HCT116 (cell line): ENCODE measurements at regions not wholly inside any gene's neighbourhood (a gene's known extent, or its start where the extent isn't known, plus 50 kb on each side); places are given as distances from the start of the nearest gene placed in this dataset.

ENCODE experiments used
- ATAC-seq: fragments of 200-7000 bp; cut with Tn5 transposase; 2 replicates; pipeline ENCODE4 v1.9.1; 2020; ENCODE audit warnings: mild to moderate bottlenecking, moderate library complexity
- BruUV-seq: library from RNA; stranded (reverse); fragments of 400-500 nt; replicated peaks from 2 replicates; lab custom pipeline; 2021; lab: Mats Ljungman, UMichigan
- CTCF ChIA-PET: fragments of 300-600 bp; sonication (Branson Sonifier 250); formaldehyde crosslinking; loops from one replicate; lab custom pipeline; 2021; ENCODE audit warnings: antibody characterized with exemption; lab: Charles Lee
- POLR2A ChIA-PET: fragments of 300-600, 350-600 bp; sonication (Branson Sonifier 250); formaldehyde crosslinking; loops from one replicate; lab custom pipeline; 2021; ENCODE audit warnings: antibody characterized with exemption; lab: Charles Lee
- RAD21 ChIA-PET, 2 experiments: fragments of 300-600 bp; sonication (Branson Sonifier 250); formaldehyde crosslinking; loops; one replicate each; lab custom pipeline; 2023; ENCODE audit warnings: low total read pairs in 2 of 2; ENCODE audit not compliant: uncharacterized antibody in 2 of 2, unreplicated experiment in 2 of 2, low non-redundant PET in 1 of 2; lab: Charles Lee
- DNase-seq: peaks from one replicate; pipeline ENCODE4 v3.0.0-alpha.2; 2010; ENCODE audit warnings: low read depth, low spot score
- H2AFZ ChIP-seq: fragments of 200-600 bp; shearing (Covaris generic), sonication (generic); 2 replicates; pipeline ENCODE4 v1.6.1; 2017; ENCODE audit warnings: low read depth, mixed run types, mixed read lengths, antibody characterized with exemption, low read length; ENCODE audit not compliant: poor library complexity, severe bottlenecking
- H3K27ac ChIP-seq: 2 replicates; pipeline ENCODE4 v1.5.1; 2012; ENCODE audit warnings: low read depth, low read length
- H3K27me3 ChIP-seq: fragments of 200-600 bp; sonication (generic); 2 replicates; pipeline ENCODE4 v1.6.1; 2016; ENCODE audit warnings: mixed run types, low read length, mixed read lengths; ENCODE audit not compliant: insufficient read depth
- H3K36me3 ChIP-seq, 2 experiments: fragments of 200-500 bp in 1 of 2; fragments of 200-600 bp in 1 of 2; sonication (Bioruptor generic) in 1 of 2; sonication (generic) in 1 of 2; 2 replicates each; pipeline versions ENCODE4 v1.5.1 to v1.6.1; 2014 to 2016; ENCODE audit warnings: low read length in 2 of 2, inconsistent platforms in 1 of 2, mixed read lengths in 1 of 2, mixed run types in 1 of 2; ENCODE audit not compliant: insufficient read depth in 2 of 2, control insufficient read depth in 1 of 2
- H3K4me1 ChIP-seq, 2 experiments: fragments of 200-600 bp in 1 of 2; sonication (generic) in 1 of 2; 2 replicates each; pipeline versions ENCODE4 v1.5.1 to v1.6.1; 2012 to 2017; ENCODE audit warnings: low read length in 2 of 2, inconsistent platforms in 1 of 2, mild to moderate bottlenecking in 1 of 2, mixed read lengths in 1 of 2, mixed run types in 1 of 2, moderate library complexity in 1 of 2; ENCODE audit not compliant: insufficient read depth in 2 of 2, control insufficient read depth in 1 of 2
- H3K4me2 ChIP-seq: fragments of 200-600 bp; sonication (generic); 2 replicates; pipeline ENCODE4 v1.6.1; 2017; ENCODE audit warnings: mixed run types, low read length, mixed read lengths
- H3K4me3 ChIP-seq, 2 experiments: fragments of 200-600 bp in 1 of 2; sonication (generic) in 1 of 2; replicated peaks in 1 of 2; 2 replicates each; pipeline ENCODE4 v1.5.1; 2011 to 2016; ENCODE audit warnings: low read length in 2 of 2, control low read depth in 1 of 2, low read depth in 1 of 2, mild to moderate bottlenecking in 1 of 2, mixed read lengths in 1 of 2, mixed run types in 1 of 2
- H3K79me2 ChIP-seq: fragments of 200-600 bp; sonication (generic); 2 replicates; pipeline ENCODE4 v1.6.1; 2017; ENCODE audit warnings: mild to moderate bottlenecking, mixed run types, low read length, moderate library complexity, mixed read lengths; ENCODE audit not compliant: insufficient read depth
- H3K9ac ChIP-seq: fragments of 200-600 bp; sonication (generic); 2 replicates; pipeline ENCODE4 v1.6.1; 2016; ENCODE audit warnings: low read length, mixed read lengths
- H3K9me2 ChIP-seq: fragments of 200-600 bp; sonication (generic), shearing (Covaris generic); 2 replicates; pipeline ENCODE4 v1.6.1; 2017; ENCODE audit warnings: mixed run types, mild to moderate bottlenecking, moderate library complexity; ENCODE audit not compliant: insufficient read depth
- H3K9me3 ChIP-seq, 2 experiments: fragments of 200-500 bp in 1 of 2; fragments of 200-600 bp in 1 of 2; sonication (Bioruptor generic) in 1 of 2; sonication (generic) in 1 of 2; 2 replicates each; pipeline ENCODE4 v1.6.1; 2014 to 2017; ENCODE audit warnings: low read length in 2 of 2, mixed read lengths in 2 of 2, inconsistent platforms in 1 of 2, low read depth in 1 of 2, mild to moderate bottlenecking in 1 of 2, mixed run types in 1 of 2, moderate library complexity in 1 of 2; ENCODE audit not compliant: control insufficient read depth in 1 of 2, insufficient read depth in 1 of 2
- H4K20me1 ChIP-seq: fragments of 200-600 bp; sonication (generic), shearing (Covaris generic); 2 replicates; pipeline ENCODE4 v1.6.1; 2017; ENCODE audit warnings: mixed run types, mild to moderate bottlenecking, moderate library complexity; ENCODE audit not compliant: insufficient read depth
- CEBPB ChIP-seq: IDR thresholded peaks from 2 replicates; pipeline ENCODE4 v1.6.1; 2012; ENCODE audit warnings: low read depth
- CTCF ChIP-seq, 3 experiments: fragments of 200-600 bp in 1 of 3; sonication (generic) in 1 of 3; IDR thresholded peaks in 2 of 3; conservative IDR thresholded peaks in 1 of 3; 2 replicates each; pipeline ENCODE4 v1.5.1; 2012 to 2017; ENCODE audit warnings: low read depth in 2 of 3, low read length in 2 of 3, antibody characterized with exemption in 1 of 3, borderline replicate concordance in 1 of 3, control low read depth in 1 of 3, mild to moderate bottlenecking in 1 of 3, mixed read lengths in 1 of 3, mixed run types in 1 of 3, moderate library complexity in 1 of 3; ENCODE audit not compliant: insufficient read depth in 1 of 3
- EGR1 ChIP-seq: IDR thresholded peaks from 2 replicates; pipeline ENCODE4 v1.6.1; 2012; ENCODE audit warnings: low read depth
- ELF1 ChIP-seq: IDR thresholded peaks from 2 replicates; pipeline ENCODE4 v1.6.1; 2012; ENCODE audit warnings: low read depth, borderline replicate concordance
- EZH2phosphoT487 ChIP-seq: fragments of 200-600 bp; IDR thresholded peaks from 2 replicates; pipeline ENCODE4 v1.6.1; 2018; ENCODE audit warnings: antibody characterized with exemption, borderline replicate concordance
- FOSL1 ChIP-seq: IDR thresholded peaks from 2 replicates; pipeline ENCODE4 v1.6.1; 2012; ENCODE audit warnings: low read depth
- YY1 ChIP-seq: IDR thresholded peaks from 2 replicates; pipeline ENCODE4 v1.6.1; 2011; ENCODE audit warnings: low read length, low read depth, moderate library complexity, mild to moderate bottlenecking; ENCODE audit not compliant: insufficient replicate concordance; ENCODE audit errors: extremely low read depth
- ZBTB33 ChIP-seq: IDR thresholded peaks from 2 replicates; pipeline ENCODE4 v1.6.1; 2011; ENCODE audit warnings: mild to moderate bottlenecking, low read length, moderate library complexity; ENCODE audit not compliant: insufficient replicate concordance; ENCODE audit errors: extremely low read depth
- intact Hi-C: fragments of 100-400 bp; cut with micrococcal nuclease; formaldehyde crosslinking; loops from 2 replicates; pipeline ENCODE4 v1.10.0; 2022

DNA sequence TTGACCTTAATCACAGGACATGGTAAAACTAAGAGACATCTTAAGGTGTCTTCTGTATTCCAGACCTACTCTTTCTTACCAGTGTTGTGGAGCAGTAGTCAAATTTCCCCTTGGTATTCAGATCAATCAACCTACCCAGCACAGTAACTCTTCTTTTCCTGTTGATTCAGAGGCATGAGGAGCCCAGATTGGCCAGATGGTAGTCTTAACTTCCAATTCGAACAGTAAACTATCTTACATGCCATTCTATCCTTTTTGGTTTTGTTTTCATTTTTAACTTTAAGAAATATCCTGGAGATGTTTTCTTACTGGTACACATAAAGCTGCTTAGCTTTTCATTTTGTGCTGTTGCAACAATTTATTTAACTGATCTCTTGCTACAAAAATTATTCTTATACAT lies 630.3 kb upstream of the PKDCC start:
- CTCF ChIA-PET, result no interaction called here
- DNase-seq (no peak), ATAC-seq (no peak)
- no peaks in the 10 kb centered on the region; a peak in 1 of 4 replicates for H3K9me3 ChIP-seq
- no peaks in the 10 kb centered on the region for H4K20me1 ChIP-seq
- H3K79me2 ChIP-seq, result no peaks in the 10 kb centered on the region
- H3K4me3 ChIP-seq, result no peak overlapping the region
- TF ChIP-seq EGR1 (no peak), YY1 (no peak), ELF1 (no peak), FOSL1 (no peak), CEBPB (no peak), CTCF (IDR thresholded peaks at IDR 0.05 in 2 of 3, conservative IDR thresholded peaks at IDR 0.05 in 1 of 3; ENCODE audit: borderline replicate concordance in 1 of 3, insufficient read depth in 1 of 3, low read depth in 2 of 3, low read length in 2 of 3) (no peak), EZH2phosphoT487 (no peak), ZBTB33 (no peak)
- H3K9me2 ChIP-seq, result no peaks in the 10 kb centered on the region
- H3K27me3 ChIP-seq, result no peaks in the 10 kb centered on the region
- POLR2A ChIA-PET, result no interaction called here
- H3K9ac ChIP-seq, result no peak overlapping the region
- intact Hi-C loops, result no loop called here
- H3K36me3 ChIP-seq, result no peaks in the 10 kb centered on the region
- RAD21 ChIA-PET, result no interaction called here
- no peaks in the 10 kb centered on the region for H3K4me1 ChIP-seq
- H2AFZ ChIP-seq, result no peak overlapping the region
- BruUV-seq, result no TSS peak
- H3K4me2 ChIP-seq, result no peak overlapping the region
- H3K27ac ChIP-seq, result no peak overlapping the region
